SU-DHL-6 (cell line): ENCODE measurements at regions not wholly inside any gene's neighbourhood (a gene's known extent, or its start where the extent isn't known, plus 50 kb on each side); places are given as distances from the start of the nearest gene placed in this dataset.

Experiments used
- CTCF ChIP-seq: fragments of 200-600 bp; sonication (generic); IDR thresholded peaks from one replicate; pipeline ENCODE4 v1.5.1; 2017; ENCODE audit warnings: antibody characterized with exemption, mild to moderate bottlenecking, low read length, moderate library complexity; ENCODE audit not compliant: insufficient read depth, poor library complexity, severe bottlenecking
- EZH2phosphoT487 ChIP-seq: fragments of 200-600 bp; sonication (generic), shearing (Covaris generic); conservative IDR thresholded peaks from 2 replicates; pipeline ENCODE4 v1.6.1; 2018; ENCODE audit warnings: mild to moderate bottlenecking, antibody characterized with exemption, low read length, moderate library complexity, mixed read lengths

DNA sequence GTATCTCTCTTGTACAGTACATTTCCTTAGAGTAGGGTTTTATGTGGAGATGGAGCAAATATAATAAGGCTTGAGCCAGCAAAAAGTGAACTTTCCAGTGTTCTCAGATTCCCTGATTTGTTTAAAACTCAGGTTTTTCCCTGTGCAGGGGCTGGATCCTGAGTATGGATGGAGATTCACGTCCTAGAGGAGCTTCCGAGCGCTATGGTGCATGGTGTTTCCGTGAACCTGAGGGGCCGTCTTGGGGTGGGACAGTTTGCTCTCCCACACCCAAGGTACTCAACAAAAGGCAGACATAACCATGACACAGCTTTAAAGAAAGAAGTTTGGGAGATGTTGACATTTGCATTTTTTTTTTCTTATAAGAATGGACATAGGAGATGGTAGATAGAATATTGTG, 122.5 kb downstream of the SEC23IP start:
- TF ChIP-seq CTCF (no peak), EZH2phosphoT487 (no peak)
